CD4-positive, alpha-beta memory T cell (primary cell): ENCODE measurements at regions not wholly inside any gene's neighbourhood (a gene's known extent, or its start where the extent isn't known, plus 50 kb on each side); places are given as distances from the start of the nearest gene placed in this dataset.

Experiments
- CTCF ChIA-PET: fragments of 350-600 bp; sonication (Branson Sonifier 250); formaldehyde crosslinking; loops from one replicate; lab custom pipeline; 2021; ENCODE audit warnings: inconsistent platforms; ENCODE audit not compliant: partially characterized antibody; lab: Charles Lee
- POLR2A ChIA-PET: fragments of 350-600 bp; sonication (Branson Sonifier 250); formaldehyde crosslinking; loops from one replicate; lab custom pipeline; 2021; ENCODE audit not compliant: partially characterized antibody; lab: Charles Lee
- DNase-seq, 5 donors: peaks; one replicate each; pipeline versions ENCODE4 v3.0.0 to v3.0.0-alpha.2; 2020 to 2022; ENCODE audit warnings: mixed read lengths in 1 of 5
- H3K27ac ChIP-seq: one replicate; pipeline ENCODE4 v1.7.0; 2013; ENCODE audit warnings: low read depth, low read length
- H3K27me3 ChIP-seq: 2 replicates; pipeline ENCODE4 v1.7.0; 2013; ENCODE audit warnings: mild to moderate bottlenecking, low read length, moderate library complexity; ENCODE audit not compliant: insufficient read depth
- H3K36me3 ChIP-seq: 2 replicates; pipeline ENCODE4 v1.7.0; 2013; ENCODE audit warnings: mild to moderate bottlenecking, low read length, moderate library complexity; ENCODE audit not compliant: insufficient read depth
- H3K4me1 ChIP-seq: 2 replicates; pipeline ENCODE4 v1.7.0; 2013; ENCODE audit warnings: mild to moderate bottlenecking, low read length, moderate library complexity; ENCODE audit not compliant: insufficient read depth
- H3K4me3 ChIP-seq, 2 donors: one replicate each; pipeline ENCODE4 v1.7.0; 2013; ENCODE audit warnings: low read length in 2 of 2, mild to moderate bottlenecking in 1 of 2
- H3K9me3 ChIP-seq, 2 donors: one replicate each; pipeline ENCODE4 v1.7.0; 2013; ENCODE audit warnings: low read length in 2 of 2, control low read depth in 1 of 2; ENCODE audit not compliant: control insufficient read depth in 1 of 2
- H3K27ac Mint-ChIP-seq, 7 donors: one replicate each; pipeline ENCODE4 v1.8.0; 2020 to 2021; ENCODE audit warnings: mixed read lengths in 7 of 7, mild to moderate bottlenecking in 6 of 7, inconsistent platforms in 3 of 7, moderate library complexity in 3 of 7
- H3K27me3 Mint-ChIP-seq, 2 donors: one replicate each; pipeline ENCODE4 v1.8.0; 2020 to 2021; ENCODE audit warnings: mixed read lengths in 2 of 2
- H3K36me3 Mint-ChIP-seq, 2 donors: one replicate each; pipeline ENCODE4 v1.8.0; 2020 to 2021; ENCODE audit warnings: mixed read lengths in 2 of 2, inconsistent platforms in 1 of 2, mild to moderate bottlenecking in 1 of 2
- H3K4me1 Mint-ChIP-seq, 4 donors: one replicate each; pipeline ENCODE4 v1.8.0; 2020 to 2021; ENCODE audit warnings: mixed read lengths in 4 of 4, mild to moderate bottlenecking in 1 of 4
- H3K4me3 Mint-ChIP-seq, 8 donors: one replicate each; pipeline ENCODE4 v1.8.0; 2020 to 2021; ENCODE audit warnings: mixed read lengths in 8 of 8, mild to moderate bottlenecking in 7 of 8, moderate library complexity in 6 of 8, inconsistent platforms in 3 of 8
- H3K9me3 Mint-ChIP-seq, 8 donors: one replicate each; pipeline ENCODE4 v1.8.0; 2020 to 2021; ENCODE audit warnings: mixed read lengths in 8 of 8, mild to moderate bottlenecking in 5 of 8, inconsistent platforms in 3 of 8, moderate library complexity in 1 of 8
- intact Hi-C: fragments of 100-400 bp; cut with micrococcal nuclease; formaldehyde crosslinking; loops from one replicate; pipeline ENCODE4 v1.15.1; 2023

DNA sequence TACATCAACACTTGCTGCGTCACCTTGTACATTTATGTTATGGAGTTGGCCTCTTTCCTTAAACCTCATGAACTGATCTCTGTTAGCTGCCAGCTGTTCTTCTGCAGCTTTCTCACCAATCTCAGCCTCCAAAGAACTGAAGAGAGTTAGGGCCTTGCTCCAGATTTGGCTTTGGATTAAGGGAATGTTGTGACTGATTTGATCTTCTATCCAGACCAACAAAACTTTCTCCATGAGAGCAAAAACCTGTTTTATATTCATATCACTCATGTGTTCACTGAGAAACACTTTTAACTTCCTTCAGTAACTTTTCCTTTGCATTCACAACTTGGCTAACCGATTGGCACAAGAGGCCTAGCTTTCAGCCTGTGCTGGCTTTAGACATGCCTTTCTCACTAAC is 1156.0 kb upstream of the CADM2 start:
- ChIA-PET CTCF (no interaction called here), POLR2A (no interaction called here)
- peaks cover 0 to 15% (median 2%) of the 10 kb centered on the region in 8 donors for H3K9me3 Mint-ChIP-seq
- Histone ChIP-seq H3K27me3 (no peaks in the 10 kb centered on the region), H3K4me1 (no peaks in the 10 kb centered on the region), H3K36me3 (no peaks in the 10 kb centered on the region), H3K9me3 (no peaks in the 10 kb centered on the region), H3K4me3 (no peak overlapping the region), H3K27ac (no peak overlapping the region)
- intact Hi-C loops = no loop called here
- no peaks in the 10 kb centered on the region for H3K27me3 Mint-ChIP-seq
- no peak for DNase-seq
- H3K27ac Mint-ChIP-seq = no peak overlapping the region
- H3K4me3 Mint-ChIP-seq = no peak overlapping the region
- no peaks in the 10 kb centered on the region for H3K36me3 Mint-ChIP-seq
- no peaks in the 10 kb centered on the region for H3K4me1 Mint-ChIP-seq

DNA sequence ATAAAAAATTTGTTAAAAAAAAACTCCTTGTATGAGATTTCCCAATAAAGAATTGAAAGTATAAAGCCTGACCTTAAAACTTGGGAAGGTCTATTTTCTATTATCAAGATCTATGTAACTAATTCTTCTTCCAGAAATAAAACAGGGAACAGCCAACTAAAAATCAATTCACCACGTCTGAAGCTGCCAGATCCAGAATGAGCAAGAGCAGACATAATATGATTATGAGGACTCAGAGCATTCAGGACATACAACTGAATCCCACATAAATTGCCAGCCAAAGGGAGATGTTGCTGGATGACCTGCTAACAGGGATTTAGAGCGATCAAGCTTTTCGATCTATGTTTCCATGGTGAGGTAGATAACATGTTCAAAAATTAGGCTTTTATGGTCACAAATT is 1151.3 kb upstream of the CADM2 start:
- no peak for DNase-seq
- POLR2A ChIA-PET = no interaction called here

DNA sequence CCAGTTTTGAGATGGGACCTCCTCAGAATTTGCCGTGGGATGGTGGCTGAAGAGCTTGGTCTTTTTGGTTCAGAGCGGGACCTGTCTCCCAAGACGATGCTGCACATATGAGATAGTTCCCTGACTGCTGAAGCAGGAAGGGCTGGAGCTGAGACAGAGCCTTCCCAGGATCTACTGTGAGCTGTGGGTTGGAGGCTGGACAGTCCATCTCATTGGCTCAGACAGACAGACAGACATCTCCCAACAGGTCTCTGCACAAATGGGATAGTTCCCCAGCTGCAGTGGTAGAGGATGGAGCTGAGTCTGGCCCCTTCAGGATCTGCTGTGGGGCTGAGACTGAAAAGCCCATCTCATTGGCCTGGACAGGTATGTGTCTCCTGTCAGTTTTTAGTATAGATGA is 1145.6 kb upstream of the CADM2 start:
- no peak overlapping the region for H3K4me3 Mint-ChIP-seq
- Histone ChIP-seq H3K27me3 (no peaks in the 10 kb centered on the region), H3K4me1 (no peaks in the 10 kb centered on the region), H3K27ac (no peak overlapping the region), H3K36me3 (no peaks in the 10 kb centered on the region), H3K9me3 (no peaks in the 10 kb centered on the region), H3K4me3 (no peak overlapping the region)
- no peaks in the 10 kb centered on the region for H3K4me1 Mint-ChIP-seq
- CTCF ChIA-PET = no interaction called here
- peaks cover 0 to 27% (median 7%) of the 10 kb centered on the region in 8 donors for H3K9me3 Mint-ChIP-seq
- no peak for DNase-seq
- no peaks in the 10 kb centered on the region for H3K36me3 Mint-ChIP-seq
- POLR2A ChIA-PET = no interaction called here
- H3K27ac Mint-ChIP-seq = no peak overlapping the region
- H3K27me3 Mint-ChIP-seq = no peaks in the 10 kb centered on the region
- intact Hi-C loops = no loop called here

More for the DNA sequence above, 1151.3 kb upstream of the CADM2 start:
- no peaks in the 10 kb centered on the region for H3K27me3 ChIP-seq
- Mint-ChIP-seq H3K4me1 (no peaks in the 10 kb centered on the region), H3K27ac (no peak overlapping the region), H3K27me3 (no peaks in the 10 kb centered on the region), H3K36me3 (no peaks in the 10 kb centered on the region), H3K9me3 (peaks cover 0 to 30% (median 3%) of the 10 kb centered on the region in 8 donors), H3K4me3 (no peak overlapping the region)
- H3K27ac ChIP-seq = no peak overlapping the region
- H3K9me3 ChIP-seq = no peaks in the 10 kb centered on the region
- intact Hi-C loops = no loop called here
- no peak overlapping the region for H3K4me3 ChIP-seq
- no peaks in the 10 kb centered on the region for H3K36me3 ChIP-seq
- no peaks in the 10 kb centered on the region for H3K4me1 ChIP-seq
- CTCF ChIA-PET = no interaction called here

DNA sequence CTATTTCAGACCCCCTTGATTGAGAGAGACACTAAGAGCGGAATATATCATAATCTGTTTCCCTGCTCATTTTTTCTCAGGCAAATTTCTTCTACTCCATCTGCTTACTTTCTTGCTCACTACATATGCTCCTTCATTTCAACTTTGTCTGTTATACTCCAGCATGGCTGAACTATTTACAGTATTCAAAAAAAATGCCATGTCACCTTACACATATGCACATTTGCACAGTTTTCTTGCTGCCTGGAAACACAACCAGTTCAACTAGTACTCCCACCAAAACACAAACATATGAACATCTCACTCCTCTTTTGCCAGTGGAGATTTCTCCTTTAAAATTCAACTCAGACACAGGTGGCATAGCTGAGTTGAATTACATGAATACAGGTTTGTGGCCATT is 1142.1 kb upstream of the CADM2 start:
- ChIA-PET CTCF (no interaction called here), POLR2A (no interaction called here)
- Mint-ChIP-seq H3K36me3 (no peaks in the 10 kb centered on the region), H3K4me3 (no peak overlapping the region), H3K27ac (no peak overlapping the region), H3K4me1 (no peaks in the 10 kb centered on the region), H3K27me3 (no peaks in the 10 kb centered on the region), H3K9me3 (peaks cover 0 to 27% (median 9%) of the 10 kb centered on the region in 8 donors)
- no peaks in the 10 kb centered on the region for H3K9me3 ChIP-seq
- no peaks in the 10 kb centered on the region for H3K27me3 ChIP-seq
- H3K27ac ChIP-seq = no peak overlapping the region
- H3K36me3 ChIP-seq = no peaks in the 10 kb centered on the region
- no peaks in the 10 kb centered on the region for H3K4me1 ChIP-seq
- DNase-seq = no peak
- intact Hi-C loops = no loop called here
- H3K4me3 ChIP-seq = no peak overlapping the region

DNA sequence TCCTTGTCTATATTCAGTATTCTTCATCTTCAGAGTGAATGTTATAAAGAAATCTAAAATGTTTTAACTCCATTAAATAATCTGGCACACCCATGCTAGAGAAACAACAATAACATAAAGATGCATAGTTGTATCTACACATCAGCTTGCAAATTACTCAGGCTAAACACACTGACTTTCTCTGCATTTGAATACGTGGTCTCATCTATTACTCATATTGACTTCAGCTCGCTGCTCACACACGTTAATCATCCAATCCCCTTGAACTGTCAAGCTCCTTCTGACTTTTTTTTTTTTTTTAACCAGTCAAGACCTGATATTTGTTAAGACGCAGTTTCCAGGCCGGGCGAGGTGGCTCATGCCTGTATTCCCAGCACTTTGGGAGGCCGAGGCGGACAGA is 1137.3 kb upstream of the CADM2 start:
- Mint-ChIP-seq H3K36me3 (no peaks in the 10 kb centered on the region), H3K4me3 (no peak overlapping the region), H3K4me1 (no peaks in the 10 kb centered on the region), H3K27ac (no peak overlapping the region), H3K27me3 (no peaks in the 10 kb centered on the region), H3K9me3 (peaks cover 0 to 11% (median 8%) of the 10 kb centered on the region in 8 donors)
- no peak for DNase-seq
- no peaks in the 10 kb centered on the region for H3K4me1 ChIP-seq
- intact Hi-C loops = no loop called here
- CTCF ChIA-PET = no interaction called here
- no peak overlapping the region for H3K27ac ChIP-seq
- H3K9me3 ChIP-seq = no peaks in the 10 kb centered on the region
- no peak overlapping the region for H3K4me3 ChIP-seq
- no peaks in the 10 kb centered on the region for H3K27me3 ChIP-seq
- no peaks in the 10 kb centered on the region for H3K36me3 ChIP-seq
- POLR2A ChIA-PET = interaction anchor here (0.6 kb wide), 1 partner anchor 10 kb away, joined by 3 read pairs; no protein-coding TSS in a partner anchor

DNA sequence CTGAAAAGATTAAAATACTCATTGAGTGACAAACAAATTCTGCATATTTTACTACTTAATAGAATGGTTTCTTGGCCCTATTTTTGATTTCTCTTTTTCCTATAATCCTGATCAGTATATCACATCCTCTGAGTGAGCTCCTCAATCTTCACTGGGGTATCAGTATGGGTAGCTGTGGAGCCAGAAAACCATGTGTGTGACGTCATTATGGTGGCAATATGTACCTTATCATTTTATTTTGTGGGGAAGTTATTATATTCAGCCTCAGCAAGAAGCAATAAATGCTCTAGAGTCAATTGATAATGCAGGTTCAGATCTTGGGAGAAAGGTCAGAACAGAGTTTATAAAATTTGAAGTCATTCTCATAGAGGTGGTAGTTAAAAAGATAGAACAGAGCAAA is 1135.7 kb upstream of the CADM2 start:
- H3K4me3 ChIP-seq = no peak overlapping the region
- DNase-seq = no peak
- Mint-ChIP-seq H3K27ac (no peak overlapping the region), H3K27me3 (no peaks in the 10 kb centered on the region), H3K4me1 (no peaks in the 10 kb centered on the region), H3K9me3 (peaks cover 0 to 10% (median 6%) of the 10 kb centered on the region in 8 donors), H3K36me3 (no peaks in the 10 kb centered on the region), H3K4me3 (no peak overlapping the region)
- H3K27ac ChIP-seq = no peak overlapping the region
- no peaks in the 10 kb centered on the region for H3K36me3 ChIP-seq
- intact Hi-C loops = no loop called here
- ChIA-PET CTCF (no interaction called here), POLR2A (no interaction called here)
- H3K27me3 ChIP-seq = no peaks in the 10 kb centered on the region
- H3K4me1 ChIP-seq = no peaks in the 10 kb centered on the region
- no peaks in the 10 kb centered on the region for H3K9me3 ChIP-seq

DNA sequence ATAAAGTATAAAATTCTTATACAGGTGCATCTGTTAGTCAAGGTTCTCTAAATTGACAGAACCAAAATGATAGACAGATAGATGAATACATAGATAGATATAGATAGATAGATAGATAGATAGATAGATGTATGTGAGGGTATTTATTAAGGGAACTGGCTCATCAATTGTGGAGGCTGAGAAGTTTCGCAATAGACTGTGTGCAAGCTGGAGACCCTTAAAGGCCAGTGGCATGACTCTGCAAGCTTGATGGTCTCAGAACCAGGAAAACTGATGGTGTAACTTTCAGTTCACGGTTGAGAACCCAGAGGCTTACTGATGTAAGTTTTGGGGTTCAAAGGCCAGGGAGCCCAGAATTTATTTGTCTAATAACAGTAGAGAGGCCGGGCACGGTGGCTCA is 1123.7 kb upstream of the CADM2 start:
- Histone ChIP-seq H3K9me3 (no peaks in the 10 kb centered on the region), H3K27me3 (no peaks in the 10 kb centered on the region), H3K27ac (no peak overlapping the region), H3K4me1 (no peaks in the 10 kb centered on the region), H3K36me3 (no peaks in the 10 kb centered on the region), H3K4me3 (no peak overlapping the region)
- intact Hi-C loops = no loop called here
- Mint-ChIP-seq H3K4me3 (no peak overlapping the region), H3K27ac (no peak overlapping the region), H3K9me3 (peaks cover 0 to 12% (median 6%) of the 10 kb centered on the region in 8 donors), H3K36me3 (no peaks in the 10 kb centered on the region), H3K4me1 (no peaks in the 10 kb centered on the region), H3K27me3 (no peaks in the 10 kb centered on the region)
- CTCF ChIA-PET = no interaction called here
- POLR2A ChIA-PET = no interaction called here
- no peak for DNase-seq

DNA sequence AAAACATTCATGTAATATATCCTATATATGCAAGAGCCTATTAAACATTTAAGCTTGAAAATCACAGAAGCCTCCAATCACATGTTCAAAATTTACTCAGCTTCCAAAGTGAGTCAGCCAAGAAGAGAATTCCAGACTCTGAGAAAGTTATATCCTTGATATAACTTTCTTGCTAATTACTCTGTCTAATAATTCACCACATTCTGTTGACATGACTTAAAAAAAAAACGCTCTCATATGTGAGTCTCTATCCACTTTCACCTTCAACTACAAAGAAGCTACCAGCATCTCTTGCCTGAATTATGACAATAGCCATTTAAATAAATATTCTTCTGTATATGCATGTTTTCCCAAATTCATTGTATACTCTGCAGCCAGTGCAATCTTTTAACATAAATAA is 1116.3 kb upstream of the CADM2 start:
- Mint-ChIP-seq H3K4me3 (no peak overlapping the region), H3K4me1 (no peaks in the 10 kb centered on the region), H3K27ac (no peak overlapping the region), H3K9me3 (peaks cover 0 to 17% (median 4%) of the 10 kb centered on the region in 8 donors), H3K27me3 (no peaks in the 10 kb centered on the region), H3K36me3 (no peaks in the 10 kb centered on the region)
- Histone ChIP-seq H3K4me3 (no peak overlapping the region), H3K9me3 (no peaks in the 10 kb centered on the region), H3K27ac (no peak overlapping the region), H3K36me3 (no peaks in the 10 kb centered on the region), H3K27me3 (no peaks in the 10 kb centered on the region), H3K4me1 (no peaks in the 10 kb centered on the region)
- intact Hi-C loops = no loop called here
- ChIA-PET CTCF (no interaction called here), POLR2A (no interaction called here)
- no peak for DNase-seq
